ENCODE measurements at regions not wholly inside any gene's neighbourhood (a gene's known extent, or its start where the extent isn't known, plus 50 kb on each side); places are given as distances from the start of the nearest gene placed in this dataset.

- no peak for TF ChIP-seq EGR1 (IDR thresholded peaks at IDR 0.05; ENCODE audit: borderline replicate concordance, low read depth, low read length)
Observed at GRCh38 chr10:36452851-36453250, 672.5 kb upstream of the ANKRD30A start (continued).
